NOMO-1 treated with dmso at 0.1 percent for 144 hours (cell line): ENCODE measurements at regions not wholly inside any gene's neighbourhood (a gene's known extent, or its start where the extent isn't known, plus 50 kb on each side); places are given as distances from the start of the nearest gene placed in this dataset.
"Not testable (repeated sequence)": the region's sequence is repeated elsewhere in the genome, so short reads cannot be mapped to it uniquely, and the experiment has no call there.

Source experiments
- DNase-seq: peaks from one replicate; lab custom pipeline; 2025; ENCODE audit not compliant: unreplicated experiment; lab: John Stamatoyannopoulos, UW

DNA sequence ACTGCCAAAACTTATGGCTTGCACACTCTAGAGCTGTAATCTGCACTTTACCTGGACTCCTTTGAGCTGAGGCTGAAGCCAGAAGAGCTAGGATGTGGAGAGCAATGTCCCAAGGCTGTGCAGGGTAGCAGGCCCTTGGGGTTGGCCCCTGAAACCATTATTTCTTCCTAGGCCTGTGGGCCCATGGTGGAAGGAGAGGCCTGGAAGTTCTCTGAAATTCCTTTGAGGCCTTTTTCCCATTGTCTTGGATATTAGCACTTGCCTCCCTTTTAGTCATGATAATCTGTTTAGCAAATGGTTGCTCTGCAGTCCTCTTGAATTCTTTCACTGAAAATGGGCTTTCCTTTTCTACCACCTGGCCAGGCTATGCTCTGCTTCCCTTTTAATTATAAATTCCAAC, 102.0 kb upstream of the SGO1 start:
- no peak for DNase-seq

DNA sequence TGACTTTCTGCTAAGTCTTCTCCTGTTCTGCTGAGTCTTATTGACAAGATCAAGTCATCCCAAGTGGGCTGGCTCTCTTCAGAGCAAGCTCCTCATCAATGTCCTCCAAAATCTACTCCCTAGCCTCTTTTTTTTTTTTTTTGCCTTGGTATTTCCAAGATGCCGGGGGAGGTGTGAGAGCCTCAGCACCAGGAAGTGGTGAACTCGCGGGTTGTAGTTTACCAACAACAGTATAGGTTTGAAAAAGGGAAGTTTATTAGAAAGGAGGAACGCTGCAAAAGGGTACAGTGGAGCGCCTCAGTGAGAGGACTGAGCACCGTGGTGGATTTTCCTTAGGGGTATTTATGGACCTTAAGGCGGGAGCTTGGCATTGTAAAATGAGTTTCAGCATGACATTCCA, 94.3 kb upstream of the SGO1 start:
- no peak for DNase-seq

DNA sequence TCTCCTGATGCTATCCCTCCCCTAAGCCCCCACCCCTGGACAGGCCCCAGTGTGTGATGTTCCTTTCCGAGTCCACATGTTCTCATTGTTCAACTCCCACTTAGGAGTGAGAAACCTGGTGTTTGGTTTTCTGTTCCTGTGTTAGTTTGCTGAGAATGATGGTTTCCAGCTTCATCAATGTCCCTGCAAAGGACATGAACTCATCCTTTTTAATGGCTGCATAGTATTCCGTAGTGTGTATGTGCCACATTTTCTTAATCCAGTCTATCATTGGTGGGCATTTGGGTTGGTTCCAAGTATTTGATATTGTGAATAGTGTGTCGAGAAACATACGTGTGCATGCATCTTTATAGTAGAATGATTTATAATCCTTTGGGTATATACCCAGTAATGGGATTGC, 80.0 kb upstream of the SGO1 start:
- not testable (repeated sequence) for DNase-seq

DNA sequence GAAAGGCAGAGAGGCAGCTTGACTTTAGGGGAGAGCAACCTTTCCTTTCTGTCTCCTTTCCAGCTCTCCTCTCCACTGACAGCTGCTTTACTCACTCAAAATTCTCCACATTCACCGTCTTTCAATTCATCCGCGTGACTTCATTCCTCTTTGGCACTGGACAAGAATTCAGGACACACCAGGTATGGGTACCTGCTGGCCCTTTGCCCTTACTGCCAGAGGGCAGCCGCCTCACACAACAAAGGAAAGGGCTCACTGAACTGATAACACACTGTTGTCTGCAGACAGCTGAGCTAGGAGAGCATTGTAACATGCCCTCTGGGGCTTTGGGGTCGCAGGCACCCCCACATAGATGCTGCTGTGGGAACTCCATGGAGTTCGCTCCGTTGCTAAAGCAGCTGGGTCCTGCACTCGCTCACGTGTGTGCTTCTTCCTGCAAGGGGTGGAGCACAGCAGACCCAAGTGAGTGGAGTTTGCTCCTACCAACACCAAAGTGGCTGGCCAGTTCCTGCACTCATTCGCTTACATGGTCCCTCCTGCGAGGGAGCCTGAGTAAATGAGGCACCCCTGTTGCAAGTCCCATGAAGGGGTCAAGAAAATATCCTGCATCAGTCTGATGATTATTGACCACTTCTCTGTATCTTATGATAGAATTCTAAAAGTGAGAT, 79.0 kb upstream of the SGO1 start:
- no peak for DNase-seq

DNA sequence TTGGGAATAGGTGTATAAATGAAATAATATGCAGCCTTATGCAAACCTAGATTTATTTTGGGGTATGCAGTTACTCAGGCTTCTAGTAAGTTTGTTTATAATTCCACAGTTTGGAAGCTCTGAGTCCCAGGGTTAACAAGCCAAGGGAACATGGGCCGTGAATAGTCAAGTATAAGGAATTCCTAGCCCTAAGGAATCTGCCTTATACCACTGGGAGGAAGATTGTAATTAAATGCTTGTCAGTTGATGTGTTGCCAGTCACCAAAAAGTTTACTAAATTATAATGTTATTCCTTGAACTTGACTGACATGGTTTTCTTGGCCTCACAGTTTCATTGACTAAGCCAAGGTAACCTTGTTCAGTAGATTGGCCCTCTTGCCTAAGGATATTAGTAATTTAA, 72.4 kb upstream of the SGO1 start:
- no peak for DNase-seq

DNA sequence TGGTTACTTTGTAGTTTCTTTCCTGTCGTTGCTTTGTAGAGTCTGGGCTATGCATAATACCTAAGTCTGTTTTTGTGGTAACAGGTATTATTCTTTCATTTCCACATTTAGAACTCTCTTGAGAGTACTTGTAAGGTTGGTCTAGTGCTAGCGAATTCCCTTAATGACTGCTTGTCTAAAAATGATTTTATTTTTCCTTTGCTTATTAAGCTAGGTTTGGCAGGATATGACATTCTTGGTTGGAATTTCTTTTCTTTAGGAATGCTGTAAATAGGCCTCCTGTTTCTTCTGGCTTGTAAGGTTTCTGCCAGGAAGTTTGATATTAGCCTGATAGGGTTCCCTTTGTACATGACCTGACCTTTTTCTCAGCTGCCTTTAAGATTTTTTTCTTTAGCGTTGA, 70.1 kb upstream of the SGO1 start:
- DNase-seq, result no peak

DNA sequence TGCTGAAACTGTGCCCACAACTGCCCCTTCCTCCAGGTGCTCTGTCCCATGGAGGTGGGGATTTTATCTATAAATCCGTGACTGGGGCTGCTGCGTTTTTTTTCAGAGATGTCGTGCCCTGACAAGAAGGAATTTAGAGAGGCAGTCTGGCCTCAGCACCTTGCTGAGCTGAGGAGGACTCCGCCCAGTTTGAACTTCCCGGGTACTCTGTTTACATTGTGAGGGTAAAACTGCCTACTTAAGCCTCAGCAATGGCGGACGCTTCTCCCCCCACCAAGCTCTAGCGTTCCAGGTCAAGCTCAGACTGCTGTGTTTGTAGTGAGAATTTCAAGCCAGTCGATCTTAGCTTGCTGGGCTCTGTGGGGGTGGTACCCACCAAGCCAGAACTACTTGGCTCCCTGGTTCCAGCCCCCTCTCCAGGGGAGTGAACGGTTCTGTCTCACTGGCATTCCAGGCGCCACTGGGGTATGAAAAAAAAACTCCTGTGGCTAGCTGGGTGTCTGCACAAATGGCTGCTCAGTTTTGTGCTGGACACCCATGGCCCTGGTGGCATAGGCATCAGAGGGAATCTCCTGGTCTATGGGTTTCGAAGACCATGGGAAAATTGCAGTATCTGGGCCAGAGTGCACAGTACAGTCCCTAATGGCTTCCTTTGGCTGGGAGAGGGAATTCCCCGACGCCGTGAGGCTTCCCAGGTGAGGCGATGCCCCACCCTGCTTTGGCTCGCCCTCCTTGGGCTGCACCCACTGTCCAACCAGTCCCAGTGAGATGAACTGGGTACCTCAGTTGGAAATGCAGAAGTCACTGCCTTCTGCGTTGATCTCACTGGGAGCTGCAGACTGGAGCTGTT, 68.5 kb upstream of the SGO1 start:
- DNase-seq, result no peak

DNA sequence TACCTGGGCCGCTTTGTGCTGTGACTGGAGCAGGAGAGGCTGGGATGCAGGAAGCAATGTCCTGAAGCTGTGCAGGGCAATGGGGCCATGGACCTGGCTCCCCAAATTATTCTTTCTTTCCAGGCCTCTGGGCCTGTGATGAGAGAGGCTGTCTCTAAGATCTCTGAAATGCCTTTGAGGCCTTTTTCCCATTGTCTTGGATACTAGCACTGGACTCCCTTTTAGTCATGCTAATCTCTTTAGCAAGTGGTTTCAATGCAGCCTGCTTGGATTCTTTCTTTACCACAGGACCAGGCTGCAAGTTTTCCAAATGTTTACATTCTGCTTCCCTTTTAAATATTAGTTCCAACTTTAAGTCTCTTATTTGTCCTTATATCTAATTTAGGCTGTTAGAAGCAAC, 64.8 kb upstream of the SGO1 start:
- no peak for DNase-seq

DNA sequence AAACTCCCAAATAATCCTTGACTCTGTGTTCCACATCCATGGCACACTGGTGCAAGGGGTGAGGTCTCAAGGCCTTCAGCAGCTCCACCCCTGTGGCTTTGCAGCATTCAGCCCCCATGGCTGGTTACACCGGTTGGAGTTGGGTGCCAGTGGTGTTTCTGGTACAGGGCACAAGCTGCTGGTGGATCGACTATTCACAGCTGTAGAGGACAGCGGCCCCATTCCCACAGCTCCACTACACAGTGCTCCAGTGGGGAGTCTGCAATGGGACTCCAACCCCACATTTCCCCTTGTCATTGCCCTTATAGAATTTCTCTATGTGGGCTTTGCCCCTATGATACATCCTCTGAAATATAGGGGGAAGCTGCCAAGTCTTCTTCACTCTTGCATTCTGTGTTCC, 64.3 kb upstream of the SGO1 start:
- no peak for DNase-seq

DNA sequence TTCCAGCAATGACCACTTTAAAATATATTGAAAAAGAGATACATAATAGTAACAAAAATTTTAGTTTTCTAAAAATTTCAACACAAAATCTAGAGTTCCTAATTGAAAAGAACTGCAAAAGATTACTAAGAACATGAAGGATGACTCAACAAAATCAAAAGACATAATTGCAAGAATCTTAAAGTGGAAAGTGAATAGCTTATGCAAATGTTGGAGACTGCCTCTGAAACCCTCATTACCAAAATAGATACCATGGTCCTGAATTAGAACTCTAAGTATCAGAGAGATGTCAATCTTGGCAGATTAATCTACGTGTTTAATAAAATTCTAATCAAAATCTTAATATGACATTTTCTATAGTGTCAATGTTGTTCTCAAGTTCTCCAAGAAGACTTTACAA, 60.7 kb upstream of the SGO1 start:
- no peak for DNase-seq

DNA sequence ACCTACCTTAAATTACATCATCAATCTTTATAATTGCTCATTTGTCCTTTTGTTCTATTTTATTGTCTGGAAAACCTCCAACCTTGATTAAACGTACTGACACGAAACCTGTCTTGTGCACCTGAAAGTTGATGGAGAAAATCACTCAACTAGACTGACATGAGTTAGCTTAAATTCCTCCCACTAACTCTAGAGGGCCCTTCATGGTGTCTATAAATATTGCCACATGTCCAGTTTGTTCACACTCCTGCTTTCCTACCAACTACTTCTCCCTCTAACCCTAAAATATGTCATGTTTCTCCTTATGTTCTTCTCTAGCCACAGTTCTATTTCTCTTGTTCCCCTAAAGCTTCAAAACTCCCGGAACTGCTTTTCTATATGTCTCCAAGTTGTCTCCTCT, 59.8 kb upstream of the SGO1 start:
- DNase-seq, result no peak

DNA sequence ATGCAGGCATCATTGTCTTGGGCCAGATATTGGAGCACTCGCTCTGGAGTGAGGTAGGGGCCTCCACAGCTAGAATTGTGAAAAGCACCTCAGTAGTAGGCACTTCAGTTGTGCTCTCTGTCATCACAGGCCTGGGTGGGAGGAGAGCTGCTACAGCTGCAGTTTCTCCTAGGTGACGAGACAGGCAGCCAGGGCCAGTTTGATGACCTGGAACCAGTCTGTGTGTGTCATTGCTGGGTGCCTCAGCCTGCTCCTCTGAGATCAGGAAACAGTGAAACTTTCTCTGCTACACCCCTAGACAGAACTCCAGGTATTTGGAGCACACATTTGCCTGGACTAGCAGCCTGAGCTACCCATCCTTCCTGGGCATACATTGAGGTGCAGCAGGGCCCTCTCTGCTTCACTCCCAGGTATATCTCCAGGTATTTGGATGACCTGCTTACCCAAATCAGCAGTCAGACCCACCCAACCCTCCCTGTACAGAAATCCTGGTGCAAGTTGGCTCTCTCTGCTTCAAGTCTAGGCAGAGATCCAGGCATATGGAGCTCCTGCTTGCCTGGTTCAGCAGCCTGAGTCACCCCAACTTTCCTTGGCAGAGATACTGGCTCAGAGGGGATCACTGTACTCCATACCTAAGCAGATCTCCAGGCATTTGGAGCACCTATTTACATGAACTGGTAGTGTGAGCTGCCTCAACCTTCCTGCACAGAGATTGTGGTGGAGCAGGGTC, 54.3 kb upstream of the SGO1 start:
- DNase-seq, result no peak

DNA sequence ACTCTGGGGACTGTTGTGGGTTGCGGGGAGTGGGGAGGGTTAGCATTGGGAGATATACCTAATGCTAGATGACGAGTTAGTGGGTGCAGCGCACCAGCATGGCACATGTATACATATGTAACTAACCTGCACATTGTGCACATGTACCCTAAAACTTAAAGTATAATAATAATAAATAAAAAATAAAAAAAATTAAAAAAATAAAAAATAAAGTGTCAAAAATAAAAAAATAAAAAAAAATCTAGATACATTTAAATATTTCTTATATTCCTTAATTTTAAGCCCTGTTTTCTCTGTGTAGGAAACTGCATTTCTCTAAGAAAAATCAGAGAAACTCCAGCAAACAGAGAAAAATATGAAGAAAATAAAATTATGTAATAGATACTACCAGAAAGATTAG, 52.2 kb upstream of the SGO1 start:
- DNase-seq, result not testable (repeated sequence)

DNA sequence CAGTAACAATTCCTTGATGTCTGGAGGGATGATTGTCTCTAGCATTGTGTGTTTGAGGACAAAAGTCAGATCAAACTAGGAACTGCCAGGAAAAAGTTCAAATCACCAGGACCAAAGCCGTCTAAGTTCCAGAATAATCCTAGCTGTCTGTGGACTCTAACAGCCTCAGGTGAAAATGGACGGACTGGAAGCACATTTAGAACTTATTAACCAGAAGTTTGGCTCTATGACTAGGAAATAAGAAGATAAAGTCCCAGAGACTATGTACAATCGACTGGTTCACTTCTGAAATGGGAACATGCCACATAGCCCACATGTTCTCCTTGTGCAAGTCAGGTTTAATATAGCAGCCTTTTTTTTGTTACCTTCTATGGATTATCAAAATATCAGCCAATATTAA, 50.6 kb upstream of the SGO1 start:
- no peak for DNase-seq
